HL-60 (cell line): ENCODE measurements at regions not wholly inside any gene's neighbourhood (a gene's known extent, or its start where the extent isn't known, plus 50 kb on each side); places are given as distances from the start of the nearest gene placed in this dataset.

Source experiments
- CTCF ChIP-seq: IDR thresholded peaks from one replicate; pipeline ENCODE4 v1.5.1; 2011; ENCODE audit warnings: low read length, control low read depth, inconsistent platforms; ENCODE audit not compliant: insufficient read depth
- GABPA ChIP-seq: IDR thresholded peaks from 2 replicates; pipeline ENCODE4 v1.6.1; 2012; ENCODE audit warnings: low read depth
- POLR2AphosphoS5 ChIP-seq: IDR thresholded peaks from 2 replicates; pipeline ENCODE4 v1.6.1; 2012; ENCODE audit warnings: low read depth
- REST ChIP-seq: IDR thresholded peaks from 2 replicates; pipeline ENCODE4 v1.6.1; 2012; ENCODE audit warnings: low read depth; ENCODE audit not compliant: insufficient replicate concordance
- SPI1 ChIP-seq: IDR thresholded peaks from 2 replicates; pipeline ENCODE4 v1.6.1; 2012; ENCODE audit warnings: low read depth, mild to moderate bottlenecking, borderline replicate concordance

GRCh38 chr1:242873661-242874060, 349.2 kb upstream of the PLD5 start:
- TF ChIP-seq CTCF (no peak), GABPA (no peak), REST (no peak), POLR2AphosphoS5 (no peak), SPI1 (no peak)
